ENCODE measurements at regions not wholly inside any gene's neighbourhood (a gene's known extent, or its start where the extent isn't known, plus 50 kb on each side); places are given as distances from the start of the nearest gene placed in this dataset.
"Not testable (repeated sequence)": the region's sequence is repeated elsewhere in the genome, so short reads cannot be mapped to it uniquely, and the experiment has no call there.

DNA sequence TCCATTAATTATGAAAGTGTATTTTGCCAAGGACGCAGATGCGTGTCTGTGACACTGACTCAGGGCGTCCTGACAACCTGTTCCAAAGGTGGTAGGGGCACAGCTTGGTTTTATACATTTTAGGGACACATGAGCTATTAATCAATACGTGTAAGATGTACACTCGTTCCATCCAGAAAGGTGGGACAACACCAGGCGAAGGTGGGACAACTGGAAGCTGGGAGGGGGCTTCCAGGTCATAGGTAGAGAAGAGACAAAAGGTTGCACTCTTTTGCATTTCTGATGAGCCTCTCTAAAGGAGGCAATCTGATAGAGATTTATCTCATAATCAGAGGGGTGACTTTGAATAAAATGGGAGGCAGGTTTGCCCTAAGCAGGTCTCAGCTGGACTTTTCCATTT is 82.7 kb upstream of the ZNF746 start:
- no peaks in the 10 kb centered on the region for H3K27me3 ChIP-seq
- H3K36me3 ChIP-seq, result peaks cover 3% of the 10 kb centered on the region
- no peak for DNase-seq (ENCODE audit: low read depth in 1 of 2, low spot score in 1 of 2)
- no peak overlapping the region for H3K4me3 ChIP-seq
- H3K27ac ChIP-seq, result no peak overlapping the region
- TF ChIP-seq, protein P1, sequence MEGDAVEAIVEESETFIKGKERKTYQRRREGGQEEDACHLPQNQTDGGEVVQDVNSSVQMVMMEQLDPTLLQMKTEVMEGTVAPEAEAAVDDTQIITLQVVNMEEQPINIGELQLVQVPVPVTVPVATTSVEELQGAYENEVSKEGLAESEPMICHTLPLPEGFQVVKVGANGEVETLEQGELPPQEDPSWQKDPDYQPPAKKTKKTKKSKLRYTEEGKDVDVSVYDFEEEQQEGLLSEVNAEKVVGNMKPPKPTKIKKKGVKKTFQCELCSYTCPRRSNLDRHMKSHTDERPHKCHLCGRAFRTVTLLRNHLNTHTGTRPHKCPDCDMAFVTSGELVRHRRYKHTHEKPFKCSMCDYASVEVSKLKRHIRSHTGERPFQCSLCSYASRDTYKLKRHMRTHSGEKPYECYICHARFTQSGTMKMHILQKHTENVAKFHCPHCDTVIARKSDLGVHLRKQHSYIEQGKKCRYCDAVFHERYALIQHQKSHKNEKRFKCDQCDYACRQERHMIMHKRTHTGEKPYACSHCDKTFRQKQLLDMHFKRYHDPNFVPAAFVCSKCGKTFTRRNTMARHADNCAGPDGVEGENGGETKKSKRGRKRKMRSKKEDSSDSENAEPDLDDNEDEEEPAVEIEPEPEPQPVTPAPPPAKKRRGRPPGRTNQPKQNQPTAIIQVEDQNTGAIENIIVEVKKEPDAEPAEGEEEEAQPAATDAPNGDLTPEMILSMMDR (IDR thresholded peaks at IDR 0.05; ENCODE audit: low read depth, low read length), result no peak
- no peaks in the 10 kb centered on the region for H3K4me1 ChIP-seq (ENCODE audit: low read depth)
- no peaks in the 10 kb centered on the region for H3K9me3 ChIP-seq (ENCODE audit: low read depth)

DNA sequence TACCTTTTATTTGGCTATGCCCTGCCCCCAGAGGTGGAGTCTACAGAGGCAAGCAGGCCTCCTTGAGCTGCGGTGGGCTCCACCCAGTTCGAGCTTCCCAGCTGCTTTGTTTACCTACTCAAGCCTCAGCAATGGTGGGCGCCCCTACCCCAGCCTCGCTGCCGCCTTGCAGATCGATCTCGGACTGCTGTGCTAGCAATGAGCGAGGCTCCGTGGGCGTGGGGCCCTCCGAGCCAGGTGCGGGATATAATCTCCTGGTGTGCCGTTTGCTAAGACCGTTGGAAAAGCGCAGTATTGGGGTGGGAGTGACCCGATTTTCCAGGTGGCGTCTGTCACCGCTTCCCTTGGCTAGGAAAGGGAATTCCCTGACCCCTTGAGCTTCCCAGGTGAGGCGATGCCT is 81.8 kb upstream of the ZNF746 start:
- not testable (repeated sequence) for H3K36me3 ChIP-seq; H3K9me3 ChIP-seq (ENCODE audit: low read depth); H3K4me3 ChIP-seq; H3K4me1 ChIP-seq (ENCODE audit: low read depth); H3K27ac ChIP-seq; DNase-seq (ENCODE audit: low read depth in 1 of 2, low spot score in 1 of 2); H3K27me3 ChIP-seq

DNA sequence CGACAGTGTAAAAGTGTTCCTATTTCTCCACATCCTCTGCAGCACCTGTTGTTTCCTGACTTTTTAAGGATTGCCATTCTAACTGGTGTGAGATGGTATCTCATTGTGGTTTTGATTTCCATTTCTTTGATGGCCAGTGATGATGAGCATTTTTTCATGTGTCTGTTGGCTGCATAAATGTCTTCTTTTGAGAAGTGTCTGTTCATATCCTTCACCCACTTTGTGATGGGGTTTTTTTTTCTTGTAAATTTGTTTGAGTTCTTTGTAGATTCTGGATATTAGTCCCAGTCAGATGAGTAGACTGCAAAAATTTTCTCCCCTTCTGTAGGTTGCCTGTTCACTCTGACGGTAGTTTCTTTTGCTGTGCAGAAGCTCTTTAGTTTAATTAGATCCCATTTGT is 76.8 kb upstream of the ZNF746 start:
- not testable (repeated sequence) for H3K27me3 ChIP-seq; H3K27ac ChIP-seq; DNase-seq (ENCODE audit: low read depth in 1 of 2, low spot score in 1 of 2); H3K4me3 ChIP-seq; H3K9me3 ChIP-seq (ENCODE audit: low read depth); H3K4me1 ChIP-seq (ENCODE audit: low read depth); H3K36me3 ChIP-seq

DNA sequence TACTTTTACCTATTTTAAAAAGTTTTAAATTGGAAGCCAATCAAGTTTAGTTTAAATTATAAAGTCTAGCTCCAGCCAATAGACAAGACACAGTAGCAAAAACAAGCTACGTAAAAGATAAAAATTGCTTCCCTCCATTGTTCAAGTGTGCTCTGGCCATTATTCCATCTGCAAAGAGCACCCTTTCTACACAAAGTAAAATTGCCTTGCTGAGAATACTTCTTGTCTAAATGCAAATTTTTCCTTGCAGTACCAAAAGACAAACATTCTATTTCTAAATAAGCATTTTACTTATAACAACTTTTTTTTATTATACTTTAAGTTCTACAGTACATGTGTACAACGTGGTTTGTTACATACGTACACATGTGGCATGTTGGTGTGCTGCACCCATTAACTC is 75.9 kb upstream of the ZNF746 start:
- Histone ChIP-seq H3K9me3 (ENCODE audit: low read depth) (no peaks in the 10 kb centered on the region), H3K4me1 (ENCODE audit: low read depth) (no peaks in the 10 kb centered on the region), H3K36me3 (no peaks in the 10 kb centered on the region), H3K4me3 (no peak overlapping the region), H3K27ac (no peak overlapping the region), H3K27me3 (no peaks in the 10 kb centered on the region)
- DNase-seq (ENCODE audit: low read depth in 1 of 2, low spot score in 1 of 2), result no peak
- TF ChIP-seq, protein P1 (IDR thresholded peaks at IDR 0.05; ENCODE audit: low read depth, low read length), result no peak

DNA sequence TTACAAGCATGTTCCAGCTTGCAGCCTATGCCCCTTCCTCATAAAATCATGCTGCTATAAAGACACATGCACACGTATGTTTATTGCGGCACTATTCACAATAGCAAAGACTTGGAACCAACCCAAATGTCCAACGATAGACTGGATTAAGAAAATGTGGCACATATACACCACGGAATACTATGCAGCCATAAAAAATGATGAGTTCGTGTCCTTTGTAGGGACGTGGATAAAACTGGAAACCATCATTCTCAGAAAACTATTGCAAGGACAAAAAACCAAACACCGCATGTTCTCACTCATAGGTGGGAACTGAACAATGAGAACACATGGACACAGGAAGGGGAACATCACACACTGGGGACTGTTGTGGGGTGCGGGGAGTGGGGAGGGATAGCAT is 75.3 kb upstream of the ZNF746 start:
- not testable (repeated sequence) for H3K27me3 ChIP-seq; H3K4me3 ChIP-seq; H3K9me3 ChIP-seq (ENCODE audit: low read depth); H3K36me3 ChIP-seq; DNase-seq (ENCODE audit: low read depth in 1 of 2, low spot score in 1 of 2); H3K4me1 ChIP-seq (ENCODE audit: low read depth); H3K27ac ChIP-seq

DNA sequence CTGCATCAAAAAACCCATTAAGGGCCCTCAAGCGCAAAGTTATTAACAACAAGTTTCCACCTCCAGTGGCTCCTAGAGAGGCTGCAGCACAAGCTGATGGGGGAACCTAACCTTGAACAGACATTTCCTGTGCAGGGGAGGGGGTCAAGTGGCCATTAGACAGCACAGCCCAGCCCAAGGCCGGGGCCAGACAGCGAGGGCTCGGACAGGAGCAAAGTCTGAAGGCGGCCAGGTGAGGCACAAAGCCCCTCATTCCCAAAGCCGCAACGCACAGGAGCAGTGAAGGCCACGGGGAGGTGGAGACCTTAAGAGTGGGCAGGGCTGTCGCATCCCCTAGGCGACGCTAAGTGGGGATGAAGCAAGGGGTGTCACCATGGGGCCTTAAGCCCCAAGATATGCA is 73.2 kb upstream of the ZNF746 start:
- Histone ChIP-seq H3K27ac (no peak overlapping the region), H3K4me3 (no peak overlapping the region), H3K9me3 (ENCODE audit: low read depth) (no peaks in the 10 kb centered on the region), H3K36me3 (no peaks in the 10 kb centered on the region), H3K4me1 (ENCODE audit: low read depth) (no peaks in the 10 kb centered on the region), H3K27me3 (no peaks in the 10 kb centered on the region)
- TF ChIP-seq, protein P1 (IDR thresholded peaks at IDR 0.05; ENCODE audit: low read depth, low read length), result no peak
- no peak for DNase-seq (ENCODE audit: low read depth in 1 of 2, low spot score in 1 of 2)

DNA sequence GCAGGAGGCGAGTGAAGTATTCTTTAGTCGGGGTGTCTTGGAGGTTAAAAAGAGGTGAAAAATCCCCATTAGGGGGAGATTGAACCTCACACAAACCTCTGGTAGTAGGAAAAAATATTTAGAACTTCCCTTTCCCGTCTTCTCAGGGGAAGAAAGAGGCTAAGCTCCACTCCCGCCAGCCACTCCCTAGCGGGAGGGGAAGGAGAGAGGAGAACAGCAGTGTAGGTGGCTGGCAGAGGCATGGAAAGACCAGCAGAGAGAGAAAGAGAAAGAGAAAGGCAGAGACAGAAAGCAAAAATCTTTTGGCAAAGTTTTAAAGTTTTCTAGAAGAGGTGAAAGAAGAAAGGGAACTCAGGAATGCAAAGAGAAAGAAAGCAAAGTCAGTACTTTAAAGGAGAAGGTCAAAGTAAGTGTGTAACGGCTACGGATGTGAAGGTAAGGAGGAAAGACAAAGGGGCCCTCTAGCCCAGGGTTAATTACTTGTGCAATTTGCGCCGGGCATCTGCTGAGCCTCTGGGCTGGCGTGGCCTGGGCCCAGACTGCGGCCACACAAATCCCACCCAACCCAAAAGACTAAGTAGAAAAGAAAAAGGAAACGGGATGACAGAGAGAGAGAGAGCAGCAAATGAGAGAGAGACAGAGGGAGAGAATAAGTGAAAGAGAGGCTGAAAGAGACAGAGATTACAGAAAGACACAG is 72.3 kb upstream of the ZNF746 start:
- TF ChIP-seq, protein P1 (IDR thresholded peaks at IDR 0.05; ENCODE audit: low read depth, low read length), result no peak
- Histone ChIP-seq H3K9me3 (ENCODE audit: low read depth) (no peaks in the 10 kb centered on the region), H3K4me1 (ENCODE audit: low read depth) (peaks cover 5% of the 10 kb centered on the region), H3K4me3 (no peak overlapping the region), H3K36me3 (no peaks in the 10 kb centered on the region), H3K27ac (no peak overlapping the region), H3K27me3 (no peaks in the 10 kb centered on the region)
- no peak for DNase-seq (ENCODE audit: low read depth in 1 of 2, low spot score in 1 of 2)

Data from cardiac muscle cell (in vitro differentiated cells and primary cell).